ENCODE measurements at regions not wholly inside any gene's neighbourhood (a gene's known extent, or its start where the extent isn't known, plus 50 kb on each side); places are given as distances from the start of the nearest gene placed in this dataset. TPM values are rescaled to one million over a fixed set of nuclear protein-coding genes. Genes with fewer than 3 reads are reported as not detected.

Small RNAs in the stretch of these regions (small RNA-seq; reads per million reads assigned to genes)
- gene AC026402.1: not detected

Measured in vagina (tissue), 1 donor.